CD14-positive monocyte (primary cell): ENCODE measurements at regions not wholly inside any gene's neighbourhood (a gene's known extent, or its start where the extent isn't known, plus 50 kb on each side); places are given as distances from the start of the nearest gene placed in this dataset.

ENCODE experiments used
- DNase-seq, 3 donors: peaks; one replicate each; pipeline ENCODE4 v3.0.0-alpha.2; 2011 to 2022
- H2AFZ ChIP-seq: 2 replicates; pipeline ENCODE4 v1.6.0; 2012; ENCODE audit warnings: mild to moderate bottlenecking, low read depth, low read length, inconsistent platforms; ENCODE audit not compliant: insufficient read depth, poor library complexity, severe bottlenecking
- H3K27ac ChIP-seq, 2 donors: 1 replicate in 1 of 2; 2 replicates in 1 of 2; pipeline ENCODE4 v1.5.1; 2012 to 2013; ENCODE audit warnings: low read length in 2 of 2, control low read depth in 1 of 2, inconsistent platforms in 1 of 2, low read depth in 1 of 2, mild to moderate bottlenecking in 1 of 2
- H3K27me3 ChIP-seq, 2 donors: one replicate each; pipeline versions ENCODE4 v1.6.0 to v1.6.1; 2011 to 2013; ENCODE audit warnings: low read length in 2 of 2; ENCODE audit not compliant: control insufficient read depth in 2 of 2, insufficient read depth in 2 of 2
- H3K36me3 ChIP-seq, 2 donors: replicated peaks in 1 of 2; 1 replicate in 1 of 2; 2 replicates in 1 of 2; pipeline versions ENCODE4 v1.5.1 to v1.6.1; 2012 to 2013; ENCODE audit warnings: low read length in 2 of 2, control low read depth in 1 of 2, inconsistent platforms in 1 of 2, mild to moderate bottlenecking in 1 of 2; ENCODE audit not compliant: insufficient read depth in 2 of 2, control insufficient read depth in 1 of 2
- H3K4me1 ChIP-seq, 2 donors: 1 replicate in 1 of 2; 2 replicates in 1 of 2; pipeline versions ENCODE4 v1.5.1 to v1.6.1; 2012 to 2013; ENCODE audit warnings: low read length in 2 of 2, control low read depth in 1 of 2, inconsistent platforms in 1 of 2, mild to moderate bottlenecking in 1 of 2, moderate library complexity in 1 of 2; ENCODE audit not compliant: insufficient read depth in 2 of 2, control insufficient read depth in 1 of 2
- H3K4me2 ChIP-seq: replicated peaks from 2 replicates; pipeline ENCODE3; 2012; ENCODE audit warnings: low read length, moderate library complexity, mild to moderate bottlenecking; ENCODE audit not compliant: poor library complexity, severe bottlenecking; ENCODE audit errors: extremely low read depth
- H3K4me3 ChIP-seq, 3 experiments: fragments of 200-600 bp in 1 of 3; sonication (generic) in 1 of 3; replicated peaks in 1 of 3; 1 replicate in 2 of 3; 2 replicates in 1 of 3; pipeline ENCODE4 v1.5.1; 2011 to 2013; ENCODE audit warnings: low read length in 3 of 3, mild to moderate bottlenecking in 3 of 3, control low read depth in 2 of 3, low read depth in 2 of 3, inconsistent platforms in 1 of 3, moderate library complexity in 1 of 3
- H3K79me2 ChIP-seq: 2 replicates; pipeline ENCODE4 v1.6.0; 2012; ENCODE audit warnings: mild to moderate bottlenecking, control low read depth, inconsistent platforms, low read length, moderate library complexity; ENCODE audit not compliant: insufficient read depth
- H3K9ac ChIP-seq: 2 replicates; pipeline ENCODE4 v1.6.0; 2017; ENCODE audit warnings: low read length, mild to moderate bottlenecking; ENCODE audit not compliant: insufficient read depth, poor library complexity, severe bottlenecking
- H3K9me3 ChIP-seq, 2 donors: replicated peaks in 1 of 2; 1 replicate in 1 of 2; 2 replicates in 1 of 2; pipeline versions ENCODE4 v1.5.1 to v1.6.1; 2012 to 2013; ENCODE audit warnings: low read length in 2 of 2, control low read depth in 1 of 2; ENCODE audit not compliant: control insufficient read depth in 1 of 2, insufficient read depth in 1 of 2
- H4K20me1 ChIP-seq: 2 replicates; pipeline ENCODE4 v1.6.0; 2012; ENCODE audit warnings: mild to moderate bottlenecking, low read length, control low read depth, moderate library complexity; ENCODE audit not compliant: insufficient read depth
- H3K27ac Mint-ChIP-seq, 7 donors: one replicate each; pipeline ENCODE4 v1.8.0; 2020; ENCODE audit warnings: mild to moderate bottlenecking in 7 of 7, mixed read lengths in 7 of 7, moderate library complexity in 6 of 7, inconsistent platforms in 2 of 7
- H3K27me3 Mint-ChIP-seq, 3 donors: one replicate each; pipeline ENCODE4 v1.8.0; 2021 to 2022; ENCODE audit warnings: low read depth in 3 of 3, mild to moderate bottlenecking in 3 of 3, mixed read lengths in 3 of 3, moderate library complexity in 3 of 3, inconsistent platforms in 1 of 3
- H3K36me3 Mint-ChIP-seq, 2 donors: one replicate each; pipeline ENCODE4 v1.8.0; 2020; ENCODE audit warnings: mixed read lengths in 2 of 2, inconsistent platforms in 1 of 2, mild to moderate bottlenecking in 1 of 2
- H3K4me1 Mint-ChIP-seq: one replicate; pipeline ENCODE4 v1.8.0; 2020; ENCODE audit warnings: mild to moderate bottlenecking, mixed read lengths
- H3K4me3 Mint-ChIP-seq, 2 donors: one replicate each; pipeline ENCODE4 v1.8.0; 2020; ENCODE audit warnings: mild to moderate bottlenecking in 2 of 2, mixed read lengths in 2 of 2, moderate library complexity in 1 of 2
- H3K9me3 Mint-ChIP-seq, 7 donors: one replicate each; pipeline ENCODE4 v1.8.0; 2020 to 2022; ENCODE audit warnings: mixed read lengths in 7 of 7, mild to moderate bottlenecking in 6 of 7, moderate library complexity in 6 of 7, inconsistent platforms in 2 of 7
- CTCF ChIP-seq: fragments of 200-600 bp; IDR thresholded peaks from one replicate; pipeline ENCODE4 v1.8.0; 2022; ENCODE audit warnings: antibody characterized with exemption, mild to moderate bottlenecking
- WGBS: methylation state at CpG from one replicate; pipeline ENCODE4 v1.1.5; 2013; ENCODE audit warnings: missing lambda C conversion rate; ENCODE audit not compliant: insufficient coverage; 5-methylcytosine and 5-hydroxymethylcytosine counted together
- intact Hi-C, 2 donors: fragments of 100-400 bp; cut with micrococcal nuclease; formaldehyde crosslinking; loops; one replicate each; pipeline versions ENCODE4 v1.15.0 to v1.15.1; 2023

GRCh38 chr22:47736186-47737034 is 974.0 kb downstream of the TBC1D22A start:
- 84% methylated on average over 10 of the region's 15 CpGs for WGBS
- Histone ChIP-seq H4K20me1 (no peaks in the 10 kb centered on the region), H3K9me3 (peaks cover under 1 to 3% of the 10 kb centered on the region in 2 donors)

GRCh38 chr22:47734511-47734910 is 972.1 kb downstream of the TBC1D22A start:
- H3K27ac ChIP-seq = no peak overlapping the region
- H3K27me3 ChIP-seq = no peaks in the 10 kb centered on the region
- H3K4me2 ChIP-seq = no peak overlapping the region
- DNase-seq = no peak
- H2AFZ ChIP-seq = no peak overlapping the region
- Mint-ChIP-seq H3K4me3 (no peak overlapping the region), H3K9me3 (peaks cover 8 to 26% (median 14%) of the 10 kb centered on the region in 7 donors), H3K27ac (no peak overlapping the region), H3K4me1 (no peaks in the 10 kb centered on the region), H3K36me3 (no peaks in the 10 kb centered on the region), H3K27me3 (peaks cover 0 to 2% (median 2%) of the 10 kb centered on the region in 3 donors)
- no peaks in the 10 kb centered on the region for H3K79me2 ChIP-seq
- intact Hi-C loops = no loop called here
- no peaks in the 10 kb centered on the region for H3K36me3 ChIP-seq
- no peak overlapping the region for H3K4me3 ChIP-seq
- no peak overlapping the region for H3K9ac ChIP-seq
- WGBS = 88% methylated on average over 7 of the region's 7 CpGs
- TF ChIP-seq CTCF = no peak
- no peaks in the 10 kb centered on the region for H3K4me1 ChIP-seq
- no peaks in the 10 kb centered on the region for H4K20me1 ChIP-seq
- H3K9me3 ChIP-seq = peaks cover 6 to 8% of the 10 kb centered on the region in 2 donors

More at GRCh38 chr22:47736186-47737034, 974.0 kb downstream of the TBC1D22A start:
- no peak overlapping the region for H3K9ac ChIP-seq
- no peak overlapping the region for H2AFZ ChIP-seq
- no peak for TF ChIP-seq CTCF
- Mint-ChIP-seq H3K36me3 (no peaks in the 10 kb centered on the region), H3K27ac (no peak overlapping the region), H3K4me3 (no peak overlapping the region), H3K27me3 (peaks cover 0 to 2% (median 0%) of the 10 kb centered on the region in 3 donors), H3K9me3 (peaks cover 2 to 10% (median 7%) of the 10 kb centered on the region in 7 donors), H3K4me1 (no peaks in the 10 kb centered on the region)
- H3K27me3 ChIP-seq = no peaks in the 10 kb centered on the region
- H3K36me3 ChIP-seq = no peaks in the 10 kb centered on the region
- no peaks in the 10 kb centered on the region for H3K4me1 ChIP-seq
- H3K27ac ChIP-seq = no peak overlapping the region
- no peak overlapping the region for H3K4me2 ChIP-seq
- no peaks in the 10 kb centered on the region for H3K79me2 ChIP-seq
- intact Hi-C loops = no loop called here
- DNase-seq = no peak
- no peak overlapping the region for H3K4me3 ChIP-seq
